Fibroblast of mammary gland (primary cell): ENCODE measurements at regions not wholly inside any gene's neighbourhood (a gene's known extent, or its start where the extent isn't known, plus 50 kb on each side); places are given as distances from the start of the nearest gene placed in this dataset.
"Not testable (repeated sequence)": the region's sequence is repeated elsewhere in the genome, so short reads cannot be mapped to it uniquely, and the experiment has no call there.

Experiments
- DNase-seq: peaks from one replicate; pipeline ENCODE4 v3.0.0-alpha.2; 2010; ENCODE audit warnings: low read depth
- H3K4me3 ChIP-seq: 2 replicates; pipeline ENCODE4 v1.5.1; 2011; ENCODE audit warnings: low read depth, mild to moderate bottlenecking, low read length, moderate library complexity; ENCODE audit not compliant: control insufficient read depth
- TF ChIP-seq, protein P1 (sequence below): conservative IDR thresholded peaks from 2 replicates; pipeline ENCODE4 v1.5.1; 2011; ENCODE audit warnings: low read depth, low read length, inconsistent platforms; ENCODE audit not compliant: control insufficient read depth, insufficient read depth

DNA sequence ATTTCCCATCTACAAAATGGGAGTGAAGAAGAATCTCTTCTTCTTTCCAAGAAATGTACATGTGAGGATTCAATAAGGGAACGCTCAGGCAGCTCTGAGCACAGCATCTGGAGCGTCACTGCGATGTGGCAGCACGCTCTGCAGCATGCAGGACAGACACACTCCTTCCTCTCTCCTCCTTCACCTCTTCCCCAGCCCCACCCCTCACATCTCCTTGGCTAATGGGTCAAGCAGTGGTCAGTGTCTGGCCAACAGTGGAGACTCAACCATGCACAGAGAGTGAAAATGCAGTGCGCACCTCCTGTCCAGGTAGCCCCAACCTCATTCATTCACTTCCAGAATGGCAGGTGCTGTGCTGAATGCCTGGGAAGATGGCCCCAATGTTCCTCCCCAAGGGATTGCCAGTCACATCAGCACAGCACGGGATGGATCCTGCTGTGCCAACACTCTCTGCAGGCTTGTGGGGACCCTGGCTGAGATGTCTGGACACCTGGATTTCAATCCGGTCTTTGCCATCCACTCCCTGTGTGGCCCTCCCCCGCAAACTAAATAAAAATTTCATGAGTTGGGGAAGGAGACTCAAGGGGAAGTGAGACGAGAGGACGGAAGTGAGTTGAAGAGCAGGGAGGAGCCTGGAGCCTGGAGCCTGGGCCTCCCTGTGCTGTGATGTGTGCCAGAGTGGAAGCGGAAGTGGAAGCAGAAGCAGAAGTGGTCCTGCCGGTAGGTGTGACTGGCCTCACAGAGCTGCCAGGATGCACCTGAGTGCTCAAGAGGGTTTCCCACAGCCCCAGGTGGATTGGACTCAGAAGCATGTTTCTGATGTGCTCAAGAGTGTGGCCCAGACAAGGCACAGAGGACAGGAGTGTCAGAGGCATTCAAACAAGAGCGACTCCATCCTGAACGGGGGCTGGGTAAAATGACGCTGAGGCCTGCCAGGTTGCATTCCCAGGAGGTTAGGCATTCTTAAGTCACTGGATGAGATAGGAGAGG lies 163.9 kb downstream of the SMAD6 start:
- no peak overlapping the region for H3K4me3 ChIP-seq
- TF ChIP-seq, protein P1, sequence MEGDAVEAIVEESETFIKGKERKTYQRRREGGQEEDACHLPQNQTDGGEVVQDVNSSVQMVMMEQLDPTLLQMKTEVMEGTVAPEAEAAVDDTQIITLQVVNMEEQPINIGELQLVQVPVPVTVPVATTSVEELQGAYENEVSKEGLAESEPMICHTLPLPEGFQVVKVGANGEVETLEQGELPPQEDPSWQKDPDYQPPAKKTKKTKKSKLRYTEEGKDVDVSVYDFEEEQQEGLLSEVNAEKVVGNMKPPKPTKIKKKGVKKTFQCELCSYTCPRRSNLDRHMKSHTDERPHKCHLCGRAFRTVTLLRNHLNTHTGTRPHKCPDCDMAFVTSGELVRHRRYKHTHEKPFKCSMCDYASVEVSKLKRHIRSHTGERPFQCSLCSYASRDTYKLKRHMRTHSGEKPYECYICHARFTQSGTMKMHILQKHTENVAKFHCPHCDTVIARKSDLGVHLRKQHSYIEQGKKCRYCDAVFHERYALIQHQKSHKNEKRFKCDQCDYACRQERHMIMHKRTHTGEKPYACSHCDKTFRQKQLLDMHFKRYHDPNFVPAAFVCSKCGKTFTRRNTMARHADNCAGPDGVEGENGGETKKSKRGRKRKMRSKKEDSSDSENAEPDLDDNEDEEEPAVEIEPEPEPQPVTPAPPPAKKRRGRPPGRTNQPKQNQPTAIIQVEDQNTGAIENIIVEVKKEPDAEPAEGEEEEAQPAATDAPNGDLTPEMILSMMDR = no peak
- no peak for DNase-seq

DNA sequence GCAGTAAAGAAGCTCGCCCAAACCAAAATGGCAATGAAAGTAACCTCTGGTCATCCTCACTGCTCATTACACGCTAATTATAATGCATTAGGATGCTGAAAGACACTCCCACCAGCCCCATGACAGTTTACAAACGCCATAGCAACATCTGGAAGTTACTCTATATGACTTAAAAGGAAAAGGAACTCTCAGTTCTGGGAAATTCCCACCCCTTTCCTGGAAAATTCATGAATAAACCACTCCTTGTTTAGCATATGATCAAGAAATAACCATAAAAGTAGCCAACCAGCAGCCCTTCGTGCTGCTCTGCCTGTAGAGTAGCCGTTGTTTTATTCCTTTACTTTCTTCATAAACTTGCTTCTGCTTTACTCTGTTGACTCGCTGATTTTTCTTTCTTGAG lies 164.6 kb downstream of the SMAD6 start:
- TF ChIP-seq, protein P1 = no peak
- no peak for DNase-seq
- H3K4me3 ChIP-seq = no peak overlapping the region

DNA sequence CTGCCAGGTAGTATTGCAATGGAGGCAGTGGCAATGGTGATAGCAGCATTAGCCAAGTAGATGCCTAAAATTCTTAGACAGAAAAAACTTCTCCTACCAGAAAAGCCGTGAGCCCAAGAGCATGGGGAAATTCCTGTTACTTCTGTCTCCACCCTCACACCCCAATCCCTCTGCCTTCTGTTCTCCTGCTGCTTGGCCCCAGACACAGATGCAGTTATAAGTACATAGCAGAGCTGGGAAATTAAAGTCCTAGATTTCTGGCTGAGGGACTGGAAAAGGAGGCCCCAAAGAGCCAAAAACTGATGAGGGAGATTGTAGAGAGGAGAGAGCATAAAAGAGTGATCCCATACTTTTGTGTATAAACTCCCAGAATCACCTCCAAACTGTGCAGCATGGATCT lies 166.9 kb downstream of the SMAD6 start:
- no peak for DNase-seq
- TF ChIP-seq, protein P1 = no peak
- no peak overlapping the region for H3K4me3 ChIP-seq

DNA sequence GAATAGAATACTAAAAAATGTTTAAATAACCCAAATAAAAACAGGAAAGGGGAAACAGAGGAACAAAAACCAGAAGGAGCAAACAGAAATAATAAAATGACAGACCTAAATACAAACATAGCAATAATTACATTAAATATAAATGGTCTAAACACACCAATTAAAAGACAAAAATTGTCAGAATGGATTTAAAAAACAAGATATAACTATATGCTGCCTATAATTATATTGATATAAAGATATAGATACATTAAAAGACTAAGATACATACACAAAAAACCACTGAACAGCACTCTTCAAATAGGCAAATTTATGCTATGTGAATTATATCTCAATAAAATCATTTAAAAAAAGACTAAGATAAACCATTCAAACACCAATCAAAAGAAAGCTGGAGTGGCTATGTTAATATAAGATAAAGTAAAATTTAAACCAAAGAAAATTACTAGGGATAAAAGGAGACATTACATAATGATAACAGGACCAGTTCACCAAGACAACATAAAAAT lies 168.9 kb downstream of the SMAD6 start:
- TF ChIP-seq, protein P1 = no peak
- no peak for DNase-seq

DNA sequence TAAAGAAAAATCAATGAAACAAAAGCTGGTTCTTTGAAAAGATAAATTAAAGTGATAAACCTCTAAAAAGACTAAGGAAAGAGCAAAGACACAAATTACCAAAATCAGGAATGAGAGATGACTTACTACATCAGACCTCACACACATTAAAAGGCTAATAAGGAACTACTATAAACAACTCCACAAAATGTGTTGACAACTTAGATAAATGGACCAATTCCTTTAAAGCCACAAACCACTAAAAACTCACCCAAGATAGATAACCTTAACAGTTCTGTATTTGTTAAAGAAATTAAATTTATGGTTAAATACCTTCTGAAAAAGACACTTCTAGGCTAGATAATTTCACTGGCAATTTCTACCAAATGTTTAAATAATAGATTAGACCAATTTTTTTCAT lies 170.4 kb downstream of the SMAD6 start:
- DNase-seq = peak; percentile 23
- TF ChIP-seq, protein P1 = no peak
- no peak overlapping the region for H3K4me3 ChIP-seq

More for the DNA sequence above, 168.9 kb downstream of the SMAD6 start:
- no peak overlapping the region for H3K4me3 ChIP-seq

DNA sequence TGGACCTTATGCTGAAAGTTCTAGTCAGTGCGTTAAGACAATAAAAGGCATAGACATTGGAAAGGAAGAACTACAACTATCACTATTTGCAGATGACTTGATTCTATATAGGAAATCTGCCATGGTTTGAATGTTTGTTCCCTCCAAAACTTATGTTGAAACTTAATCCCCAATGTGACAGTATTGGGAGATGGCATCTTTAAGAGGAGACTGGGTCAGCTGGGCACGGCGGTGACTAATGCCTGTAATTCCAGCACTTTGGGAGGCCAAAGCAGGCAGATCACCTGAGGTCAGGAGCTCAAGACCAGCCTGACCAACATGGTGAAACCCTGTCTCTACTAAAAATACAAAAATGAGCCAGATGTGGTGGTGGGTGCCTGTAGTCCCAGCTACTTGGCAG lies 171.3 kb downstream of the SMAD6 start:
- H3K4me3 ChIP-seq, DNase-seq: not testable (repeated sequence)

DNA sequence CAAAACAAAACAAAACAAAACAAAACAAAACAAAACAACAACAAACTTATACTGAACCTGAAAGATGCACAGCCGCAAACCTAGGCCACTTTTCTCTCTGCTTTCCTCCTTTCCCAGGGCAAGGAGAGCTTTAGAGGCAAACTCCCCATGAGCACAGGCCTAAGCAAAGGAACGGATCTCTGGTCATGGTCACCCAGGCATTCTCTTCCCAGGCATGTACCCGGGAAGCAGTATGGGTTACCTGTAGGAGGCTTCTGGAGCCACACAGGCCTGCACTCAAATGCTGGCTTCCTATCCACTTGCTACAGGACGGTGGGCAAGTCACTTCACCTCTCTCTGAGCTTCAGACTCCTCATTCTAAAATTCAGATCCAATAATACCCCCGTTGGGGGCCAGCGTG lies 171.8 kb downstream of the SMAD6 start:
- H3K4me3 ChIP-seq = no peak overlapping the region
- TF ChIP-seq, protein P1 = no peak
- DNase-seq = no peak
